HuH-7 (cell line): ENCODE measurements at regions not wholly inside any gene's neighbourhood (a gene's known extent, or its start where the extent isn't known, plus 50 kb on each side); places are given as distances from the start of the nearest gene placed in this dataset.
"Not testable (repeated sequence)": the region's sequence is repeated elsewhere in the genome, so short reads cannot be mapped to it uniquely, and the experiment has no call there.

Source experiments
- DNase-seq: peaks from one replicate; pipeline ENCODE4 v3.0.0; 2011; ENCODE audit warnings: low spot score

GRCh38 chr18:25557011-25557410, 205.0 kb upstream of the ZNF521 start:
- DNase-seq: no peak

GRCh38 chr18:25553631-25554263, 201.8 kb upstream of the ZNF521 start:
- DNase-seq: no peak

GRCh38 chr18:25544546-25545287, 192.8 kb upstream of the ZNF521 start:
- DNase-seq: no peak

- DNase-seq: no peak
Observed at GRCh38 chr18:25538175-25538922, 186.4 kb upstream of the ZNF521 start.

- no peak for DNase-seq
Observed at GRCh38 chr18:25535495-25535894, 183.5 kb upstream of the ZNF521 start.

GRCh38 chr18:25534401-25534800, 182.4 kb upstream of the ZNF521 start:
- DNase-seq: no peak

- no peak for DNase-seq
Observed at GRCh38 chr18:25533218-25533617, 181.3 kb upstream of the ZNF521 start.

GRCh38 chr18:25531207-25531606, 179.2 kb upstream of the ZNF521 start:
- no peak for DNase-seq

- DNase-seq: not testable (repeated sequence)
Observed at GRCh38 chr18:25525789-25526188, 173.8 kb upstream of the ZNF521 start.

GRCh38 chr18:25518716-25519053, 166.7 kb upstream of the ZNF521 start:
- DNase-seq: no peak

GRCh38 chr18:25517881-25518715, 166.1 kb upstream of the ZNF521 start:
- no peak for DNase-seq

GRCh38 chr18:25516747-25517498, 165.0 kb upstream of the ZNF521 start:
- DNase-seq: no peak

- no peak for DNase-seq
Observed at GRCh38 chr18:25516121-25516520, 164.2 kb upstream of the ZNF521 start.

- DNase-seq: no peak
Observed at GRCh38 chr18:25510096-25510495, 158.1 kb upstream of the ZNF521 start.

- peak; percentile 10 for DNase-seq
Observed at GRCh38 chr18:25503567-25504081, 151.7 kb upstream of the ZNF521 start.

- no peak for DNase-seq
Observed at GRCh38 chr18:25497151-25497794, 145.3 kb upstream of the ZNF521 start.

- DNase-seq: no peak
Observed at GRCh38 chr18:25496544-25496943, 144.6 kb upstream of the ZNF521 start.

GRCh38 chr18:25495606-25496005, 143.6 kb upstream of the ZNF521 start:
- DNase-seq: no peak

- DNase-seq: no peak
Observed at GRCh38 chr18:25494888-25495287, 142.9 kb upstream of the ZNF521 start.

GRCh38 chr18:25493401-25493800, 141.4 kb upstream of the ZNF521 start:
- DNase-seq: no peak

- DNase-seq: no peak
Observed at GRCh38 chr18:25490316-25490715, 138.3 kb upstream of the ZNF521 start.
